NCI-H146 treated with DMSO at 0.1 percent for 48 hours (cell line): ENCODE measurements at regions not wholly inside any gene's neighbourhood (a gene's known extent, or its start where the extent isn't known, plus 50 kb on each side); places are given as distances from the start of the nearest gene placed in this dataset.

Experiments
- DNase-seq: peaks from one replicate; lab custom pipeline; 2025; ENCODE audit not compliant: unreplicated experiment; lab: John Stamatoyannopoulos, UW

- DNase-seq: no peak
Measured at GRCh38 chr14:66389481-66389880, 96.7 kb upstream of the CCDC196 start.

GRCh38 chr14:66395300-66395699 lies 90.9 kb upstream of the CCDC196 start:
- DNase-seq: no peak

- no peak for DNase-seq
Measured at GRCh38 chr14:66396164-66396563, 90.0 kb upstream of the CCDC196 start.

- DNase-seq: no peak
Measured at GRCh38 chr14:66398437-66398836, 87.7 kb upstream of the CCDC196 start.

GRCh38 chr14:66401449-66402095 lies 84.6 kb upstream of the CCDC196 start:
- no peak for DNase-seq

- DNase-seq: peak; percentile 1
Measured at GRCh38 chr14:66403183-66403582, 83.0 kb upstream of the CCDC196 start.

- no peak for DNase-seq
Measured at GRCh38 chr14:66404051-66404545, 82.1 kb upstream of the CCDC196 start.

- DNase-seq: no peak
Measured at GRCh38 chr14:66405158-66405557, 81.0 kb upstream of the CCDC196 start.

- no peak for DNase-seq
Measured at GRCh38 chr14:66413901-66414300, 72.3 kb upstream of the CCDC196 start.

- DNase-seq: no peak
Measured at GRCh38 chr14:66414511-66414910, 71.7 kb upstream of the CCDC196 start.

GRCh38 chr14:66420251-66421006 lies 65.7 kb upstream of the CCDC196 start:
- DNase-seq: no peak

GRCh38 chr14:66421990-66422946 lies 63.9 kb upstream of the CCDC196 start:
- no peak for DNase-seq

GRCh38 chr14:66425402-66425801 lies 60.8 kb upstream of the CCDC196 start:
- DNase-seq: no peak

- DNase-seq: no peak
Measured at GRCh38 chr14:66426451-66426850, 59.7 kb upstream of the CCDC196 start.

GRCh38 chr14:66432334-66432733 lies 53.8 kb upstream of the CCDC196 start:
- no peak for DNase-seq

- DNase-seq: no peak
Measured at GRCh38 chr14:66434464-66434863, 51.7 kb upstream of the CCDC196 start.

- no peak for DNase-seq
Measured at GRCh38 chr14:66435683-66436082, 50.5 kb upstream of the CCDC196 start.
